Mammary epithelial cell (primary cell): ENCODE measurements at regions not wholly inside any gene's neighbourhood (a gene's known extent, or its start where the extent isn't known, plus 50 kb on each side); places are given as distances from the start of the nearest gene placed in this dataset.

Experiments used
- EZH2 ChIP-seq: IDR thresholded peaks from 2 replicates; pipeline ENCODE4 v1.6.1; 2012; ENCODE audit warnings: low read length, inconsistent platforms, borderline replicate concordance
- TF ChIP-seq, protein P1 (sequence below), 2 donors: IDR thresholded peaks in 1 of 2; conservative IDR thresholded peaks in 1 of 2; 2 replicates each; pipeline ENCODE4 v1.5.1; 2011 to 2012; ENCODE audit warnings: inconsistent platforms in 2 of 2, low read length in 2 of 2, mild to moderate bottlenecking in 2 of 2, control low read depth in 1 of 2, low read depth in 1 of 2; ENCODE audit not compliant: insufficient read depth in 1 of 2; ENCODE audit errors: extremely low read depth in 1 of 2

DNA sequence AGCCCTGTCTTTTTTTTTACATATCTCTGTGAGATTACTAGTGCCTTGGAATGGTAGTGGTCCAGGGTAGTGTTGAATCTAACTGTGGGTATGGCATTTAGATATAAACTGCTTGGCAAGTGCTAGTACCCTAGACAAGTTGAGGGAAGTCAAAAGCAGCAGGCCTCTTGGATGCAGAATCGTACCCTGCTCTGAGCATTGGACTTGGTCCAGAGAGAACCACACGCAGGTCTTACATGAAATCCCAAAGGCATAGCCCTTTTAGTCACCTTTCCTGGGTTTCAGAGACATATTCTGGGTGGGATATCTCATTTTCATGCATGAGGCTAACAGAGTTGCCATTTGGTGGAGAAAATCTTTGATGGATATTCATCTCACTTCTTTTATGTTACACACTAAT is 641.4 kb downstream of the PDCD6IP start:
- TF ChIP-seq, protein P1, sequence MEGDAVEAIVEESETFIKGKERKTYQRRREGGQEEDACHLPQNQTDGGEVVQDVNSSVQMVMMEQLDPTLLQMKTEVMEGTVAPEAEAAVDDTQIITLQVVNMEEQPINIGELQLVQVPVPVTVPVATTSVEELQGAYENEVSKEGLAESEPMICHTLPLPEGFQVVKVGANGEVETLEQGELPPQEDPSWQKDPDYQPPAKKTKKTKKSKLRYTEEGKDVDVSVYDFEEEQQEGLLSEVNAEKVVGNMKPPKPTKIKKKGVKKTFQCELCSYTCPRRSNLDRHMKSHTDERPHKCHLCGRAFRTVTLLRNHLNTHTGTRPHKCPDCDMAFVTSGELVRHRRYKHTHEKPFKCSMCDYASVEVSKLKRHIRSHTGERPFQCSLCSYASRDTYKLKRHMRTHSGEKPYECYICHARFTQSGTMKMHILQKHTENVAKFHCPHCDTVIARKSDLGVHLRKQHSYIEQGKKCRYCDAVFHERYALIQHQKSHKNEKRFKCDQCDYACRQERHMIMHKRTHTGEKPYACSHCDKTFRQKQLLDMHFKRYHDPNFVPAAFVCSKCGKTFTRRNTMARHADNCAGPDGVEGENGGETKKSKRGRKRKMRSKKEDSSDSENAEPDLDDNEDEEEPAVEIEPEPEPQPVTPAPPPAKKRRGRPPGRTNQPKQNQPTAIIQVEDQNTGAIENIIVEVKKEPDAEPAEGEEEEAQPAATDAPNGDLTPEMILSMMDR (conservative IDR thresholded peaks at IDR 0.05 in 1 of 2, IDR thresholded peaks at IDR 0.05 in 1 of 2; ENCODE audit: extremely low read depth in 1 of 2, insufficient read depth in 1 of 2, low read depth in 1 of 2, low read length in 2 of 2), result no peak
- no peak for TF ChIP-seq EZH2
